HG03521 (cell line): ENCODE measurements at regions not wholly inside any gene's neighbourhood (a gene's known extent, or its start where the extent isn't known, plus 50 kb on each side); places are given as distances from the start of the nearest gene placed in this dataset.

Experiments used
- ATAC-seq: cut with Tn5 transposase; IDR thresholded peaks from one replicate; pipeline ENCODE4 v1.9.1; 2021; ENCODE audit warnings: mild to moderate bottlenecking, moderate library complexity; ENCODE audit not compliant: unreplicated experiment

GRCh38 chr1:59078070-59078800 is 218.7 kb upstream of the FGGY start:
- ATAC-seq, result no peak

DNA sequence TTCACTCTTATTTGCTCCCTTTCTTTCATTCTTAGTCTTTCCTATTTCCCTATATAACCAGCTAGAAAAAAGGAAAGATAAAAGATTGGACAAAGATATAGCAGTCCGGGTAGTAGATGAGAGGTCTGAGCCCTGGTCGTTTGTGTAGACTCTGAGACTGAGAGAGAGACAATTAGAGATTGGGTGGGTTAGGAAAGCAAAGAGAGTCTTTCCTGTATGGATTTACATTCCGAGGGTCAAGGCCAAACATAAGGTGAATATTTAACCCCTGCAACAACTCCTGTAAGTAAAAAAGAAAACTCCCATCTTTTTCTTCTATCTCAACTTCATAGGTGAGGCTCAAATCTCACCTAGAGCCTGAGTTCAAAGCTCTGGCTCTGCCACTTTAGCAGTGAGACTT is 218.0 kb upstream of the FGGY start:
- ATAC-seq, result no peak

DNA sequence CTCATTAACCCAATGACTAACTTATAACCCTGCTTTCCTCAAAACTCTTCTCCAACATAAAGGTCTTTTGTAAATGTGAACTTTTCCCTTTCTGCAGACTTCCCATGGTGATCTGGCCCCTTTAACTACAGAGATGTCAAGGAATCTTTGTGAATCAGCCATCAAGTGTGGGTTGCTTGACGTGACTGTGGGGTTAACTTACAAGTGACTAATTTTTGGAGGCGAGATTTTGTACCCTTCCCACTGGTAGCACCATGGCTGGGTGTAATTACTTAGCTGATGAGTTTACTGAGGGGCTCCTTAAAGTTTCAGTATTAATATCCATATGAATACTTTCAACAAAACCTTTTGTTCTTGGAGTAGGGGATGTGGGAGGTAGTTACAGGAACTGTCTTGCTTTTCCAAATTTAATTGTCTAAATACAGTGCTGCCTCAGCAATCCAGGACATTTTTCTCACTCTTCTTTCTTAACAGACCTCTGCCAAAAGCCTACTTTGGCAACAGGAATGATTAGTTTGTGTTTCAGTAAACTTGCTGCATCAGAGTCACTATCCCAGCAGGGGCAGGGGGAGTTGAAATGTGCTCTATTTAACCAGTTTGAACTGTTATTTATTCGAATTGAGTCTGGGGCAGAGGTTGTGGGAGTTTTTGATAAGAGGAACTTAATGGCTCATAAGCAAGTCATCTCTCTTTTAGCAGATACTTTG is 217.3 kb upstream of the FGGY start:
- ATAC-seq, result no peak

GRCh38 chr1:59081181-59081580 is 215.7 kb upstream of the FGGY start:
- no peak for ATAC-seq

GRCh38 chr1:59081795-59082194 is 215.1 kb upstream of the FGGY start:
- ATAC-seq, result no peak

DNA sequence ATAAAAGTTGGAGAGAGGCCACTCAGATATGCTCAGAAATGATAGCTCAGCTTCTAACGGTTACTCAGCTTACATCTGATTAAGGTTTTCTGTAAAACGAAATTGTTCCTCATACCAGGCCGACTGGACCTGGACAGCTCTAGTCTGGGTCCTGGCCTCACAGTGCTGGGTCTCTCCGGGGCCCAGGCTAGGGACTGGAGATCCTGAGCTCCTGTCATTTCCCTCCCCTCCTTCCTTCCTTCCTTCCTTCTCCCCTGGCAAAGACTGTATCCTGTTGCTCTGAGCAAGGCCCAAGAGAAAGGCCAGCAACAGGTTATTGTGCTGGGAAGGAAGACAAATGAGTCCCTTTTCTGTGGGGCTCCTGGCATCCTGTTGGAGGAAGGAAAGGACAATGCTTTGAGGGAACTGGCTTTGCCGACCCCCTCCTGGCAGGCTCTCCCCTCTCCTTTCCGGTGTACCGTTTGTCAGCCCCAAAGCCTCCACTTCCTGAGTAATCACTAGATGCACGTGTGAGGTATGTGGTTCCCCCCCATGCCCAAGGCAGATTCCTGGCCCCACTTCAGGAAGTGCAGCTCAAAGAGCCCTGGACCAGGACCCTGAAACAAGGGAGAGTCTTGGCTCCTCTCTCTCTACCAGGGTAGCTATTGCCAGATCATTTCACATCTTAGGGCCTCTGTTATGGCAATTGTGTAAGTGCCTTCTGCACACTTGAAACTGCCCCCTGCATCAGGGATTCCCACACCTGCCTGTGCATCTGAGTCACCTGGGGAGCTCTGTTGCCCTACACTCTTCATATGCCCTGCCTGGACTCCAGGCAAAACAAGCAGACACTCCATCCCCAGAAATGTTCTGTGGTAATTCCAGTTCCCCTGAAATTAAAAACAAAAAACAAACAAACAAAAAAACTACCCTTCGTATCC is 212.7 kb upstream of the FGGY start:
- no peak for ATAC-seq

- ATAC-seq, result no peak
Observed at GRCh38 chr1:59085101-59085500, 211.8 kb upstream of the FGGY start.

- no peak for ATAC-seq
Observed at GRCh38 chr1:59089036-59089798, 207.7 kb upstream of the FGGY start.

- no peak for ATAC-seq
Observed at GRCh38 chr1:59089922-59090457, 206.9 kb upstream of the FGGY start.

DNA sequence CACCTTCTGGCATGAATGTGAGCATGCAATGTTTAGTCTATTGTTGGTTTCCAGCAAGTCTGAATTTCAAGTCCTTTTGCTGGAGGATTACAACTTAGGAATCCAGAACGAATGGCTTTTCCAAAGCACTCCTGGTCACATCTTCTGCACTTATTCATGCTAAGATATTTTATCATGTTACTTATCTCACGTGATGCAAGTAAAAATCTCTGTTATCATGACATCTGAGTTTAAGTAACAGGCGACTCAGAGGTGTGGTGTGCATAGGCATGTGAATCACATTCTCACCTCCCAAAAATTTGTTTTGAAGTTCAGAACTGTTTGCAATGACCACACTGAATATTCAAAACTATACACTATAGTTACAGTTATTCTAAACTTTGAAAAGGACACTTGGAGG is 204.8 kb upstream of the FGGY start:
- no peak for ATAC-seq

DNA sequence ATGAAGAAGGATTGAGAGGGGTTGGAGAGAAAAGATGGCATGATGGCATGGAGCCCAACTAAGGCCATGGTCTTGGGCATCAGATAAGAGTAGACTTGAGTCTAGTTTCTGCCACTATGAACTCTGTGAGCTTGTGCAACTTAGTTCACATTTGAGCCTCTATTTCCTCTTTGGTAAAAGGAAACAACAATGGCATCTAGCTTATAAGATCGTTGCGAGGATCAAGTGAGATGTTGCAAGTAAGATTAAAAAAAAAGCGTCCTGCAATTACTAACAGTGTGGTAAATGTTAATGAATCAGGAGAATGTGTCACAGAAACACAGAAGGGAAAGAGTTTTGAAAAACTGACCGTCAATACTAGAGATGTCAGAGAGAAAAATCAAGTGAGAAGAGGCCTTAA is 202.9 kb upstream of the FGGY start:
- ATAC-seq, result no peak

DNA sequence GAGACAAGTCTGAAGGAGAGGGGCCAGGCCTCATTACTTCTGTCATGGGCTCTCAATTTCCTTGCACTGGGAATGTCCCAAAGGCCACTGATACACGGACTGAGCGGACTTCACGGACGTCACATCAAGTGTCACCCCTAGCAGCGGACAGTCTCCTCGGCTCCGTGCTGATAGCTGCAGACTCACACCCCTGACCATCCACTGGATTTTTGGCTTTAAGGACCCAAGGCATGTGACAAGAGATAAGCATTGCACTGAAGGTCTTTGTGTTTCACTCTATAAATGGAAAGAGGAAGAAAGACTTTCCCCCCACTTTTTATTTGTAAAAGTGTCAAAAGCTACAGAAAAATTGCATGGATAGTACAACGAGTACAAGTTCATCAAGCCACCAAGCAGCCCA is 200.4 kb upstream of the FGGY start:
- ATAC-seq, result no peak

DNA sequence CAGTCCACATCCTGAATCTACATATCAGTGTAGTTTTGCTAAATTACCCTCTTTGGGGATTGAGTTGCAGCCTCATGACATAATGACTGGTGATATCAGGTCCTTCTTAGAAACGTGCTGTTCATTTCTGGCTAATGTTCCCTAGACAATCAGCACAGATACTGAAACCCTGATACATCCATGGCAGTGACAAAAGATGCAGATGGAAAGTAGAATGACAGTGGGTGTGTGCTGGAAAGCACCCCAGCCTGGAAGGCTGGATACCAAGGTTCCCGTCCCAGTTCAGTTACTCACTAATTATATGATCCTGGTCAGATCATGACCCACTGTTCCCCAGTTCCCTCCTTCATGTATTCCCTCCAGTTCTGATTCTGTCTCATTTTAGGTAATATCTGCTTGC is 198.2 kb upstream of the FGGY start:
- ATAC-seq, result no peak

GRCh38 chr1:59100708-59101374 is 196.1 kb upstream of the FGGY start:
- ATAC-seq, result no peak

GRCh38 chr1:59101518-59101917 is 195.4 kb upstream of the FGGY start:
- no peak for ATAC-seq

DNA sequence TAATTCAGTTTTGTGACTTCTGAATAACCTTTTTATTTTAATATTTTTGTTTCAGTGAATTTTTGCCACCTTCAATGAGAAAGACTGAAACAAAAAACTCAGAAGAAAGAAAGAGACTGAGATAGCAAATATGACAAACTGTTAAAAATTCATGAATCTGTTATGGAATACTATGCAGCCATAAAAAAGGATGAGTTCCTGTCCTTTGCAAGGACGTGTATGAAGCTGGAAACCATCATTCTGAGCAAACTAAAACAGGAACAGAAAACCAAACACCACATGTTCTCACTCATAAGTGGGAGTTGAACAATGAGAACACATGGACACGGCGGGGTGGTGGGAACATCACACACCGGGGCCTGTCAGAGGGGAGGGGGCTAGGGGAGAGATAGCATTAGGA is 193.4 kb upstream of the FGGY start:
- ATAC-seq, result no peak

- no peak for ATAC-seq
Observed at GRCh38 chr1:59104191-59104760, 192.6 kb upstream of the FGGY start.

GRCh38 chr1:59105548-59106507 is 191.1 kb upstream of the FGGY start:
- no peak for ATAC-seq

GRCh38 chr1:59107516-59107915 is 189.4 kb upstream of the FGGY start:
- ATAC-seq, result no peak
